ENCODE measurements at regions not wholly inside any gene's neighbourhood (a gene's known extent, or its start where the extent isn't known, plus 50 kb on each side); places are given as distances from the start of the nearest gene placed in this dataset.

- H3K27ac Mint-ChIP-seq, result no peak overlapping the region
- H3K36me3 Mint-ChIP-seq (ENCODE audit: low read depth), result no peaks in the 10 kb centered on the region
- no peak for TF ChIP-seq CTCF (IDR thresholded peaks at IDR 0.05; ENCODE audit: unreplicated experiment in 3 of 3)
- H3K4me3 Mint-ChIP-seq, result no peak overlapping the region
- no peaks in the 10 kb centered on the region for H3K4me1 Mint-ChIP-seq
- no peaks in the 10 kb centered on the region for H3K27me3 Mint-ChIP-seq (ENCODE audit: low read depth)
- H3K9me3 Mint-ChIP-seq, result no peaks in the 10 kb centered on the region
These were observed 60.2 kb downstream of the THNSL1 start for GRCh38 chr10:25076506-25077177.

GRCh38 chr10:25078658-25079431, 62.4 kb downstream of the THNSL1 start:
- H3K4me1 Mint-ChIP-seq, result peaks cover 9% of the 10 kb centered on the region
- H3K4me3 Mint-ChIP-seq, result no peak overlapping the region
- H3K36me3 Mint-ChIP-seq (ENCODE audit: low read depth), result no peaks in the 10 kb centered on the region
- H3K27me3 Mint-ChIP-seq (ENCODE audit: low read depth), result no peaks in the 10 kb centered on the region
- H3K9me3 Mint-ChIP-seq, result no peaks in the 10 kb centered on the region
- H3K27ac Mint-ChIP-seq, result no peak overlapping the region
- TF ChIP-seq CTCF (IDR thresholded peaks at IDR 0.05; ENCODE audit: unreplicated experiment in 3 of 3), result no peak

GRCh38 chr10:25080880-25081581, 64.6 kb downstream of the THNSL1 start:
- Mint-ChIP-seq H3K27me3 (ENCODE audit: low read depth) (no peaks in the 10 kb centered on the region), H3K4me3 (no peak overlapping the region), H3K36me3 (ENCODE audit: low read depth) (no peaks in the 10 kb centered on the region), H3K4me1 (peaks cover 9% of the 10 kb centered on the region), H3K27ac (no peak overlapping the region), H3K9me3 (no peaks in the 10 kb centered on the region)
- peak; percentile 86 to 91 (median 88) for TF ChIP-seq CTCF (IDR thresholded peaks at IDR 0.05; ENCODE audit: unreplicated experiment in 3 of 3)

GRCh38 chr10:25082276-25083204, 66.1 kb downstream of the THNSL1 start:
- H3K4me1 Mint-ChIP-seq, result peaks cover 9% of the 10 kb centered on the region
- H3K27me3 Mint-ChIP-seq (ENCODE audit: low read depth), result no peaks in the 10 kb centered on the region
- H3K4me3 Mint-ChIP-seq, result no peak overlapping the region
- no peak for TF ChIP-seq CTCF (IDR thresholded peaks at IDR 0.05; ENCODE audit: unreplicated experiment in 3 of 3)
- H3K9me3 Mint-ChIP-seq, result peaks cover under 1% of the 10 kb centered on the region
- H3K27ac Mint-ChIP-seq, result no peak overlapping the region
- no peaks in the 10 kb centered on the region for H3K36me3 Mint-ChIP-seq (ENCODE audit: low read depth)

- Mint-ChIP-seq H3K4me1 (peaks cover 9% of the 10 kb centered on the region), H3K9me3 (peaks cover 7% of the 10 kb centered on the region), H3K36me3 (ENCODE audit: low read depth) (no peaks in the 10 kb centered on the region), H3K27ac (no peak overlapping the region), H3K4me3 (no peak overlapping the region), H3K27me3 (ENCODE audit: low read depth) (no peaks in the 10 kb centered on the region)
- no peak for TF ChIP-seq CTCF (IDR thresholded peaks at IDR 0.05; ENCODE audit: unreplicated experiment in 3 of 3)
These were observed 67.2 kb downstream of the THNSL1 start for GRCh38 chr10:25083546-25084111.
